RWPE1 (cell line): ENCODE measurements at regions not wholly inside any gene's neighbourhood (a gene's known extent, or its start where the extent isn't known, plus 50 kb on each side); places are given as distances from the start of the nearest gene placed in this dataset.

Experiments
- CTCF ChIA-PET: fragments of 350-600 bp; sonication (Branson Sonifier 250); formaldehyde crosslinking; extraction: SDS; loops from one replicate; lab custom pipeline; 2021; lab: Yijun Ruan, JAX
- POLR2A ChIA-PET: fragments of 400-600 bp; formaldehyde crosslinking; extraction: SDS; loops from one replicate; lab custom pipeline; 2020; ENCODE audit warnings: antibody characterized with exemption; ENCODE audit not compliant: low non-redundant PET; lab: Yijun Ruan, JAX
- DNase-seq: peaks from one replicate; pipeline ENCODE4 v3.0.0; 2012; ENCODE audit warnings: low spot score
- H3K27ac ChIP-seq: fragments of 450-650 bp; 2 replicates; pipeline ENCODE4 v1.5.1; 2017
- CTCF ChIP-seq: fragments of 450-650 bp; conservative IDR thresholded peaks from 2 replicates; pipeline ENCODE4 v1.5.1; 2017; ENCODE audit warnings: low read depth, mild to moderate bottlenecking

- no peak for TF ChIP-seq CTCF
- no peak overlapping the region for H3K27ac ChIP-seq
- CTCF ChIA-PET = interaction anchor here (0.6 kb wide), 1 partner anchor 21 kb away, joined by 3 read pairs; no protein-coding TSS in a partner anchor
- DNase-seq = no peak
- POLR2A ChIA-PET = no interaction called here
Observed at GRCh38 chr13:76733671-76734070, 152.5 kb downstream of the KCTD12 start.

- ChIA-PET CTCF (no interaction called here), POLR2A (no interaction called here)
- no peak overlapping the region for H3K27ac ChIP-seq
- no peak for DNase-seq
- no peak for TF ChIP-seq CTCF
Observed at GRCh38 chr13:76732367-76732766, 153.8 kb downstream of the KCTD12 start.

- DNase-seq = no peak
- POLR2A ChIA-PET = no interaction called here
- no peak for TF ChIP-seq CTCF
- H3K27ac ChIP-seq = no peak overlapping the region
- CTCF ChIA-PET = no interaction called here
Observed at GRCh38 chr13:76730220-76730619, 156.0 kb downstream of the KCTD12 start.

GRCh38 chr13:76729691-76730090, 156.5 kb downstream of the KCTD12 start:
- no peak overlapping the region for H3K27ac ChIP-seq
- CTCF ChIA-PET = no interaction called here
- TF ChIP-seq CTCF = no peak
- POLR2A ChIA-PET = no interaction called here
- DNase-seq = no peak

- no peak for TF ChIP-seq CTCF
- ChIA-PET POLR2A (no interaction called here), CTCF (no interaction called here)
Observed at GRCh38 chr13:76725896-76726295, 160.3 kb downstream of the KCTD12 start.

GRCh38 chr13:76725211-76725610, 161.0 kb downstream of the KCTD12 start:
- no peak for DNase-seq

More at GRCh38 chr13:76725896-76726295, 160.3 kb downstream of the KCTD12 start:
- DNase-seq = no peak
- H3K27ac ChIP-seq = no peak overlapping the region

More at GRCh38 chr13:76725211-76725610, 161.0 kb downstream of the KCTD12 start:
- POLR2A ChIA-PET = no interaction called here
- no peak for TF ChIP-seq CTCF
- CTCF ChIA-PET = no interaction called here
- no peak overlapping the region for H3K27ac ChIP-seq
